Left ventricle myocardium superior (tissue), 1 donor: ENCODE measurements at regions not wholly inside any gene's neighbourhood (a gene's known extent, or its start where the extent isn't known, plus 50 kb on each side); places are given as distances from the start of the nearest gene placed in this dataset.

Experiments
- ATAC-seq: fragments of 200-7000 bp; cut with Tn5 transposase; one replicate; pipeline ENCODE4 v1.9.1; 2020; ENCODE audit warnings: mild to moderate bottlenecking, moderate library complexity
- DNase-seq: peaks from one replicate; pipeline ENCODE4 v3.0.0-alpha.2; 2020
- intact Hi-C: fragments of 100-400 bp; cut with micrococcal nuclease; formaldehyde crosslinking; loops from one replicate; pipeline ENCODE4 v1.11.0; 2022
- donor health status: DM: no; HTN: yes; CAD: no; lungs with severe emphysema.

GRCh38 chr2:128777196-128778035, 458.7 kb upstream of the HS6ST1 start:
- intact Hi-C loops, result no loop called here
- ATAC-seq, result no peak
- no peak for DNase-seq

- DNase-seq (no peak), ATAC-seq (no peak)
- intact Hi-C loops, result no loop called here
These were observed 460.2 kb upstream of the HS6ST1 start for GRCh38 chr2:128778843-128779242.

GRCh38 chr2:128779301-128780095, 460.8 kb upstream of the HS6ST1 start:
- DNase-seq (no peak), ATAC-seq (no peak)
- intact Hi-C loops, result no loop called here

GRCh38 chr2:128780434-128781080, 461.9 kb upstream of the HS6ST1 start:
- no peak for ATAC-seq
- intact Hi-C loops, result no loop called here
- DNase-seq, result no peak

- DNase-seq (no peak), ATAC-seq (no peak)
- intact Hi-C loops, result no loop called here
These were observed 462.5 kb upstream of the HS6ST1 start for GRCh38 chr2:128781166-128781565.

GRCh38 chr2:128781585-128782385, 463.1 kb upstream of the HS6ST1 start:
- DNase-seq, result no peak
- intact Hi-C loops, result no loop called here
- no peak for ATAC-seq

- DNase-seq (no peak), ATAC-seq (no peak)
- intact Hi-C loops, result no loop called here
These were observed 463.9 kb upstream of the HS6ST1 start for GRCh38 chr2:128782411-128783192.

GRCh38 chr2:128783193-128783671, 464.6 kb upstream of the HS6ST1 start:
- intact Hi-C loops, result no loop called here
- DNase-seq (no peak), ATAC-seq (no peak)

GRCh38 chr2:128783896-128784295, 465.2 kb upstream of the HS6ST1 start:
- no peak for ATAC-seq
- DNase-seq, result no peak
- intact Hi-C loops, result no loop called here

- DNase-seq, result no peak
These were observed 466.1 kb upstream of the HS6ST1 start for GRCh38 chr2:128784626-128785306.

GRCh38 chr2:128786316-128786715, 467.6 kb upstream of the HS6ST1 start:
- DNase-seq (no peak), ATAC-seq (peak; percentile 21)
- intact Hi-C loops, result no loop called here

More at GRCh38 chr2:128784626-128785306, 466.1 kb upstream of the HS6ST1 start:
- no peak for ATAC-seq
- intact Hi-C loops, result no loop called here

- intact Hi-C loops, result no loop called here
- DNase-seq (no peak), ATAC-seq (peak; percentile 68)
These were observed 468.2 kb upstream of the HS6ST1 start for GRCh38 chr2:128786741-128787478.

- no peak for ATAC-seq
- no peak for DNase-seq
- intact Hi-C loops, result no loop called here
These were observed 468.9 kb upstream of the HS6ST1 start for GRCh38 chr2:128787616-128788015.

- ATAC-seq (no peak), DNase-seq (no peak)
- intact Hi-C loops, result no loop called here
These were observed 470.1 kb upstream of the HS6ST1 start for GRCh38 chr2:128788636-128789220.

GRCh38 chr2:128789221-128789620, 470.6 kb upstream of the HS6ST1 start:
- ATAC-seq, result no peak
- intact Hi-C loops, result no loop called here
- DNase-seq, result no peak

- intact Hi-C loops, result no loop called here
- ATAC-seq (no peak), DNase-seq (no peak)
These were observed 471.2 kb upstream of the HS6ST1 start for GRCh38 chr2:128789776-128790455.
